ENCODE measurements at regions not wholly inside any gene's neighbourhood (a gene's known extent, or its start where the extent isn't known, plus 50 kb on each side); places are given as distances from the start of the nearest gene placed in this dataset.

GRCh38 chr5:116813356-116813755 is 238.7 kb upstream of the SEMA6A start:
- H3K4me3 ChIP-seq (ENCODE audit: low read depth, low read length), result no peak overlapping the region
- TF ChIP-seq CTCF (IDR thresholded peaks at IDR 0.05; ENCODE audit: insufficient read depth, low read length), result no peak
- no peak for DNase-seq (ENCODE audit: low read depth)

- DNase-seq (ENCODE audit: low read depth), result no peak
- H3K4me3 ChIP-seq (ENCODE audit: low read depth, low read length), result no peak overlapping the region
- TF ChIP-seq CTCF (IDR thresholded peaks at IDR 0.05; ENCODE audit: insufficient read depth, low read length), result no peak
Observed at GRCh38 chr5:116810951-116811350, 236.3 kb upstream of the SEMA6A start.

- H3K4me3 ChIP-seq (ENCODE audit: low read depth, low read length), result no peak overlapping the region
- no peak for TF ChIP-seq CTCF (IDR thresholded peaks at IDR 0.05; ENCODE audit: insufficient read depth, low read length)
- no peak for DNase-seq (ENCODE audit: low read depth)
Observed at GRCh38 chr5:116806836-116807235, 232.2 kb upstream of the SEMA6A start.

GRCh38 chr5:116799401-116799800 is 224.8 kb upstream of the SEMA6A start:
- TF ChIP-seq CTCF (IDR thresholded peaks at IDR 0.05; ENCODE audit: insufficient read depth, low read length), result no peak
- H3K4me3 ChIP-seq (ENCODE audit: low read depth, low read length), result no peak overlapping the region
- no peak for DNase-seq (ENCODE audit: low read depth)

- TF ChIP-seq CTCF (IDR thresholded peaks at IDR 0.05; ENCODE audit: insufficient read depth, low read length), result no peak
- no peak for DNase-seq (ENCODE audit: low read depth)
- H3K4me3 ChIP-seq (ENCODE audit: low read depth, low read length), result no peak overlapping the region
Observed at GRCh38 chr5:116795189-116795588, 220.6 kb upstream of the SEMA6A start.

GRCh38 chr5:116789522-116789921 is 214.9 kb upstream of the SEMA6A start:
- TF ChIP-seq CTCF (IDR thresholded peaks at IDR 0.05; ENCODE audit: insufficient read depth, low read length), result no peak
- no peak for DNase-seq (ENCODE audit: low read depth)
- H3K4me3 ChIP-seq (ENCODE audit: low read depth, low read length), result no peak overlapping the region

GRCh38 chr5:116788851-116789403 is 214.3 kb upstream of the SEMA6A start:
- no peak overlapping the region for H3K4me3 ChIP-seq (ENCODE audit: low read depth, low read length)
- TF ChIP-seq CTCF (IDR thresholded peaks at IDR 0.05; ENCODE audit: insufficient read depth, low read length), result no peak
- DNase-seq (ENCODE audit: low read depth), result no peak

Measured in fibroblast of the aortic adventitia (primary cell).